SJSA1 (cell line): ENCODE measurements at regions not wholly inside any gene's neighbourhood (a gene's known extent, or its start where the extent isn't known, plus 50 kb on each side); places are given as distances from the start of the nearest gene placed in this dataset.

Experiments used
- DNase-seq, 2 experiments: peaks; one replicate each; pipeline ENCODE4 v3.0.0-alpha.2; 2015 to 2020; ENCODE audit warnings: low spot score in 2 of 2, low read depth in 1 of 2
- H3K27ac ChIP-seq: fragments of 250-450 bp; sonication (Bioruptor Pico); 2 replicates; pipeline ENCODE4 v1.5.1; 2020; ENCODE audit warnings: mild to moderate bottlenecking, moderate library complexity
- H3K27me3 ChIP-seq: fragments of 250-450 bp; sonication (Bioruptor Pico); replicated peaks from 2 replicates; pipeline ENCODE4 v1.5.1; 2020; ENCODE audit warnings: mild to moderate bottlenecking, moderate library complexity
- H3K36me3 ChIP-seq: fragments of 250-450 bp; sonication (Bioruptor Pico); 2 replicates; pipeline ENCODE4 v1.5.1; 2020; ENCODE audit warnings: mild to moderate bottlenecking
- H3K4me1 ChIP-seq: fragments of 250-450 bp; sonication (Bioruptor Pico); replicated peaks from 2 replicates; pipeline ENCODE4 v1.6.1; 2021; ENCODE audit warnings: mild to moderate bottlenecking
- H3K4me3 ChIP-seq: fragments of 250-450 bp; sonication (Bioruptor Pico); 2 replicates; pipeline ENCODE4 v1.5.1; 2020; ENCODE audit warnings: mild to moderate bottlenecking
- H3K9me3 ChIP-seq: fragments of 250-450 bp; sonication (Bioruptor Pico); replicated peaks from 2 replicates; pipeline ENCODE4 v1.5.1; 2020; ENCODE audit warnings: mild to moderate bottlenecking

DNA sequence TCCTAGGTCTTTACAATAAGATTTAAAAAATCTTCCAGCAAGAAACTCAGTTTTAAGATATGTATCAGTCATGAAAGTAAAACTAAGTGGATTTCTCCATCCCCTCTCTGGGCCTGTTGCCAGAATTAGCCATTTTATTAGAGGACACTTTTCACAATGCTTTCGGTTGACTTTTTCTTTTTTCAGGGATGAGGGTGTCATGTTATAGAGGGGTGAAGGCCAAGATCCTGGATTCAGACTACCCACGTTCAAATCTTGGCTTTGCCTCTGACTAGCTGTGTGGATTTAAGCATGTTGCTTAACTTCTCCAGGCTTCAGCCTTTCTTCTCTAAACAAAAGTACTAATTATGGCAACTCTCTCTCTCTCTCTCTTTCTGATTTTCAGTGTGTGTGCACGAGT is 111.7 kb upstream of the COX10 start:
- Histone ChIP-seq H3K4me3 (no peak overlapping the region), H3K27me3 (no peaks in the 10 kb centered on the region)
- no peak for DNase-seq

DNA sequence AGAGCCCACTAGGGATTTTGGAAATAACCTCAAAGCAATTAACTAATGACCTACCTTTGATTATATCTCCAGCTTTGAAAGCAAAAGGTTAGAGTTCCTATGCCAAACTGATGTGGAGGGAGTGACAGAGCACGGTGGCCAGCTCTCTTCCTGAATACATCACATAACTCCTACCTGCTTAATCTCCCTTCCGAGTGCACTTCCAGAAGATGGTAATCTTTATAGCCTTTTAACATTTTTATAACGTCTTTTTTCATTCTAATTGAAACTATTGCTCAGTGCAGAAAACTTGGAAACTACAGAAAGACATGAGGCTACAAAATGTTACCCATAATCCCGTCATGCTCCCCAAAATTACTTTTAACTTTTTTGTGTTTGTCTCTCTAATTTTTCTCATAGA is 110.5 kb upstream of the COX10 start:
- no peak for DNase-seq
- Histone ChIP-seq H3K4me1 (no peaks in the 10 kb centered on the region), H3K4me3 (no peak overlapping the region), H3K9me3 (no peaks in the 10 kb centered on the region), H3K27ac (no peak overlapping the region), H3K27me3 (no peaks in the 10 kb centered on the region), H3K36me3 (no peaks in the 10 kb centered on the region)

More for the DNA sequence above, 111.7 kb upstream of the COX10 start:
- H3K27ac ChIP-seq, result no peak overlapping the region
- H3K9me3 ChIP-seq, result no peaks in the 10 kb centered on the region
- H3K4me1 ChIP-seq, result no peaks in the 10 kb centered on the region
- no peaks in the 10 kb centered on the region for H3K36me3 ChIP-seq

DNA sequence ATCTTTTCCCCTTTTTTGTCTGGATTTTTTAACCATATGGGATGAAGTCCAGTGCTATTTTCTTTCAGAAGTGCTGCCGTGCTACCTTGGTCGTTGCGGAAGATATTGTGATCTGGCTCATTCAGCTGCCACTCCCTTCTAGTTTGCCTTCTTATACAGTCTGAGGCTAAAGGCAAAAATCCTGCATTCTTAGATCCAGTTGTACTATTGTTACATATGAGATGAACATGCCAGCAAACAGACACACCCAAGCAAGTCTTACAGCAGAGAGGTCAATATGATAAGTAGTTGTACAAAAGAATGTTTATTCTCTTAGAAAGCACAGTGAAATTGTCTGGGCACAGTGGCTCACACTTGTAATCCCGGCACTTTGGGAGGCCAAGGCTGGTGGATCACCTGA is 108.0 kb upstream of the COX10 start:
- Histone ChIP-seq H3K27me3 (no peaks in the 10 kb centered on the region), H3K4me1 (no peaks in the 10 kb centered on the region), H3K4me3 (no peak overlapping the region), H3K36me3 (no peaks in the 10 kb centered on the region), H3K9me3 (no peaks in the 10 kb centered on the region), H3K27ac (no peak overlapping the region)
- DNase-seq, result no peak

DNA sequence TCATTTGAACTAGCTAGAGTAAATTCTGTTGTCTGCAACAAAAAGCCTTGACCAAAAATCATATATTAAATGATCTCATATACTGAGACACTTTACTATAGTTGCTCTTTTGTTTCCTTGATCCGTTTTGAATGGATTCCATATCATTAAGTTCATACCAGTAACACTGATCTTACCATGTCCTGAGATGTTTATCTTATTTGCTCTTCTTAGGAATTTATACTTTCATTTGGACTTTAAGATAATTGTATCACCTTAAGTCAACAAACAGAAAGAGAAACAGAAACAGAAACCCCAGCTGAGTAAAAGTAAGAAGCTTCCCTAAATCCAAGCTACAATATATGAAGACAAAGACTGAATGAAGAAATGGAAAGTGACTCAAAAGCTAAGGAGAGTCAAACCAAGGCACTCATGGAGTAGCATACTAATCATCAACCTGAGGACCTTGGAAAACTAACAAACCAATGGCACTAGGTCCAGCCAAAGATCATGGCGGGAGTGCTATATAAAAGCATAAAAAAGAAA is 106.5 kb upstream of the COX10 start:
- Histone ChIP-seq H3K4me1 (no peaks in the 10 kb centered on the region), H3K27me3 (no peaks in the 10 kb centered on the region), H3K9me3 (no peaks in the 10 kb centered on the region), H3K4me3 (no peak overlapping the region), H3K27ac (no peak overlapping the region), H3K36me3 (no peaks in the 10 kb centered on the region)
- DNase-seq, result no peak

DNA sequence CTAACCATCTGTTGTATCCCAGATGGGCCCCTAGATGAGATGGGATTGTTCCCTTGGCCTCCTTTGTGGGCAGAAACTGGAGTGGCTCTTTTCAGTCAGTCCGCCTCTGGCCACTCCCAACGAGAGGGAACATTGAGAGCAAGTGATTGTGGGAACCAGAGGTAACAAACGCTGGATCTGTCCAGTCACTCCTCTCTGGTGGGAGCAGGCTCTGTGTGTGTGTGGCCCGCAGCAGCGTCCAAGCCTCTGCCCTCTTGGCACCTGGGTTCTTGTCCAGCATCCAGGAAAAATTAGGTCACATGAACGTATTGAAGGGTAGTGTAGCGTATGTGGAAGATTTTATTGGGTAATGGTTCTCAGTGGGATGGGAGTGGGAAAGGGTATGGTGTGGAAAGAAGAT is 101.9 kb upstream of the COX10 start:
- H3K4me1 ChIP-seq, result no peaks in the 10 kb centered on the region
- no peaks in the 10 kb centered on the region for H3K36me3 ChIP-seq
- H3K27ac ChIP-seq, result no peak overlapping the region
- no peak overlapping the region for H3K4me3 ChIP-seq
- no peak for DNase-seq
- no peaks in the 10 kb centered on the region for H3K27me3 ChIP-seq
- H3K9me3 ChIP-seq, result no peaks in the 10 kb centered on the region

DNA sequence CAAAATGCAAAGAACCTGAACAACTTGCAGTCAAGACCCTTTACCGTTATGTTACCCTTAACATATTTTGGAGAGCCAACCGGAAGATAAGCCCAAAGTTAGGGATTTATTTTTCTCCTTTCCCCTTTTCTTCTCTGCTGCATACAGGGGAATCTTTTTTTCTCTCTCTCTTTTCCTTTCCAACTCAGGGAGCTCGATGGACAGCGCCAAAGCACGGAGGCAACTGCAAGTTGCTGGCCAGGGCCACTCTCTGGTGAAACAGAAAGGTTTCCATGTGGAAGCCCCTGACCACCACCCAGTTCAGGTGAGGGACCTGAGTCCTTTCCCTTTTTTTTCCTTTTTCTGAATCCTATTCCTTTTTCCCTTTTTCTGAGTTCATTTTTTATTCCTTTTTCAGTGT is 98.8 kb upstream of the COX10 start:
- Histone ChIP-seq H3K27ac (no peak overlapping the region), H3K9me3 (no peaks in the 10 kb centered on the region), H3K27me3 (no peaks in the 10 kb centered on the region), H3K4me3 (no peak overlapping the region), H3K36me3 (no peaks in the 10 kb centered on the region), H3K4me1 (no peaks in the 10 kb centered on the region)
- DNase-seq, result no peak

DNA sequence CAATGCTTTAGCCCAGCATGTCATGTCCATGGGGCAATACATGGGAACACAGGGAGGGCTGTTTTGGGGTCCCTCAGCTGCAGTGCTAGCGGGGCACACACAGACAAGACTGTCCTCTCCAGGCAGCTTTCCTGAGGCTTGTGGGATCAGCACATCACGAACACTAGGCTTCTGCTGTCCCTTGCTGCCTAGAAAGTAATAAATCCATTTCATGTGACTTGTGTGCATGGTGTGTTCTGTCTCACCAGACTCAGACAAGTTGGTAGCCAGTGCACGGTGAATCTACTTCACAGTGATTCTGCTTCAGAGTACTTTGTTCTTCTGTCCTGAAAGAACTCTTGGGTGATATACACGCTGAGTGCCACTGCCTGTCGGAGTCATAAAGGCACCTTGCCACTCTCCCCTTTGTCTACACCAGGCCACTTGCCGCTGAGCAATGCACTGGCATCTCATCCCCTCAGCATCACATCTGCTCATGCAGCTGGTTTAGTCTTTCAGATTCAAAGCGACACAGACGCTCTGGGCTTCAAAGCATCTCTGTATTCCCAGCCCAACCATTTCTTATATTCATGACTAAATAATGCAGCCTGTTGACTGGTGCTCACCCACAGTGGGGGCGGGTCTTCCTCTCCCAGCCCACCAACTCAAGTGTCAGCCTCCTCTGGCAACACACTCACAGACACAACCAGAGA is 95.2 kb upstream of the COX10 start:
- Histone ChIP-seq H3K4me1 (no peaks in the 10 kb centered on the region), H3K27ac (no peak overlapping the region), H3K36me3 (no peaks in the 10 kb centered on the region), H3K4me3 (no peak overlapping the region), H3K27me3 (no peaks in the 10 kb centered on the region), H3K9me3 (no peaks in the 10 kb centered on the region)
- DNase-seq, result no peak

DNA sequence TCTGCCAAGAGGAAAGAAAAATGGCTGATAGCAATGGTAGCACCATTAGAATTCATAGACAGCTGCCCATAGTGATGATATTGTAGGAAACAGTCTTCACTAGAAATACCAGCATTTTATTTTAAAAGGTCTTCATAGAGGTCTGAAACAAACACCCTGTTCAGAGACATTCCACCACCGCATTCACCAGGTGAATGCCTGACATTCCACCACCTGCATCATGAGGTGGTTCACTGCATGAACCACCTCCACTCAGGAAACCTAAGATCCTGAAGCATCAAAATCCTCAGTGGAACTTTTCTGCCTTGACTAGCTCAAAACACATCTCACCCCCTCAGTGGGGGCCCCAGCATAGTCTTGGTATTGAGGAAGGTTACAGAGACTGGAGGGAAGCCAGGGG is 91.5 kb upstream of the COX10 start:
- Histone ChIP-seq H3K36me3 (no peaks in the 10 kb centered on the region), H3K9me3 (no peaks in the 10 kb centered on the region)
- DNase-seq, result no peak

DNA sequence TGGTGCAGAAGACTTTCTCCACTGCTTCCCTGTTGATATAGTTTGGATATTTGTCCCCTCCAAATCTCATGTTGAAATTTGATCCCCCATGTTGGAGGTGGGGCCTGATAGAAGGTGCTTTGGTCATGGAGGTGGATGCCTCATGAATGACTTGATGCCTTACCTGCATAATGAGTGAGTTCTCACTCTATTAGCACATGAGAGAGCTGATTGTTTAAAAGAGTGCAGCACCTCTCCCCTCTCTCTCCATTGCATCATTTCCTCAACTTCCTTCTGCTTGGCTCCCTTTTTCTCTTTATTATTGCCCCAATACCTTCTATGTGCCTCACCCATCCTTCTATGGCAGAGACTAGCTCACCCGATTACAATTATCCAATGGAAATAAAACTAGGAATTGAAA is 90.8 kb upstream of the COX10 start:
- no peaks in the 10 kb centered on the region for H3K36me3 ChIP-seq
- no peaks in the 10 kb centered on the region for H3K27me3 ChIP-seq
- H3K9me3 ChIP-seq, result no peaks in the 10 kb centered on the region
- H3K4me1 ChIP-seq, result no peaks in the 10 kb centered on the region
- no peak for DNase-seq
- H3K4me3 ChIP-seq, result no peak overlapping the region
- no peak overlapping the region for H3K27ac ChIP-seq

More for the DNA sequence above, 91.5 kb upstream of the COX10 start:
- H3K27ac ChIP-seq, result no peak overlapping the region
- no peak overlapping the region for H3K4me3 ChIP-seq
- no peaks in the 10 kb centered on the region for H3K27me3 ChIP-seq
- H3K4me1 ChIP-seq, result no peaks in the 10 kb centered on the region

DNA sequence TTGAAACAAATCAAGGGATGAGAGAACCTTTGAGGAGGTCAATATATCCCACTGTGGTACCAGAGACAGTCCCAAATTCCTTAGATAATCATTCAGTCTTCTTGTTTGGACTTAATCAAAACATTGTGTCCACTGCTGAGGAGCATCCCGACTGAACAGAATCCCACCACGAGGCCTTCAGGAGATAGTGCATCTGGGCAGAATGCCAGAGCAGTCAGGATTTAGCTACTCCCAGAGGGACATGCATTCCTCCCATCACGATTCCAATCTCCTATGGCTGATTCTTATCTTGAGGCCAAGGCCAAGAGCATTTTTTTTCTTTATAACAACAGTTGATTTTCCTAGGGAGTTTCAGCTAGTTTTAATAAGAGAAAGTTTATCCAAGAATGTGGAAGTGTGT is 87.4 kb upstream of the COX10 start:
- no peak for DNase-seq
- Histone ChIP-seq H3K27ac (no peak overlapping the region), H3K9me3 (no peaks in the 10 kb centered on the region), H3K36me3 (no peaks in the 10 kb centered on the region), H3K27me3 (no peaks in the 10 kb centered on the region), H3K4me3 (no peak overlapping the region), H3K4me1 (no peaks in the 10 kb centered on the region)

DNA sequence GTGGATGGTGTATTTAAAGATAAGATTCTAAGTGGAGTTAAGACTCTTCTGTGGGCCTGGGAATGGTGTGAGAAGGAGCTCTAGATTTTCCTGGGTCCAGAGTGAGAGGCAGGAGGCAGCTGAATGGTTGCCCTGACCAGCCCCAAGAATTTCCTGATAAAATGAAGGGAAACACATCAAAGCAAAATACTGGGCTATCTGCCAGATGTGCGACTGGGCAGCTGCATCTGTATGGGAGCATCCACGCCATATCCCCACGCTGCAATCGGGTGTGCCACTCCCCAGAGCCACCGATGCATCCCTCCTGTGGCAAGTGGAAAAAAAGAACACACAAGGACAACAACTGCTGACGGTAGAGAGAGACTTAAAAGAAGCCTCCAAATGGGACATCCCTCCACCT is 84.3 kb upstream of the COX10 start:
- no peaks in the 10 kb centered on the region for H3K36me3 ChIP-seq
- no peaks in the 10 kb centered on the region for H3K9me3 ChIP-seq
- no peak for DNase-seq
- no peaks in the 10 kb centered on the region for H3K27me3 ChIP-seq
- no peak overlapping the region for H3K4me3 ChIP-seq
- no peak overlapping the region for H3K27ac ChIP-seq
- no peaks in the 10 kb centered on the region for H3K4me1 ChIP-seq

DNA sequence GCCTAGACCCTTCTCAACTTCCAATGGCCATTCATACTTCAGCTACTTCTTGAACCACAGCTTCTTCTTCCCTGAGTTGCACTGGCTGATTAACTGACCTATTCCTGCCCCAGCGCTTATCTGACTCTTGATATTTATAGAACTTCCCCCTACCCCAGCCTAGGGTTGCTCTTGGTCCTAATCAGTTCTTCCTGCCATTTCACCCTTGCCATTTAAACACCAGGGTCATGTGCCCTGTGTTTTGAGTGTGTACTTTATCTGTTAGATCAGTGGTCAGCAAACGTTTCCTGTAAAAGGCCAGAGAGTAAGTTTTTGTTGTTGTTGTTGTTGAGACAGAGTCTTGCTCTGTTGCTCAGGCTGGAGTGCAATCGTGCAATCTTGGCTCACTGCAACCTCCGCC is 82.4 kb upstream of the COX10 start:
- Histone ChIP-seq H3K27ac (no peak overlapping the region), H3K4me1 (no peaks in the 10 kb centered on the region), H3K9me3 (no peaks in the 10 kb centered on the region), H3K27me3 (no peaks in the 10 kb centered on the region), H3K36me3 (no peaks in the 10 kb centered on the region), H3K4me3 (no peak overlapping the region)
- no peak for DNase-seq

DNA sequence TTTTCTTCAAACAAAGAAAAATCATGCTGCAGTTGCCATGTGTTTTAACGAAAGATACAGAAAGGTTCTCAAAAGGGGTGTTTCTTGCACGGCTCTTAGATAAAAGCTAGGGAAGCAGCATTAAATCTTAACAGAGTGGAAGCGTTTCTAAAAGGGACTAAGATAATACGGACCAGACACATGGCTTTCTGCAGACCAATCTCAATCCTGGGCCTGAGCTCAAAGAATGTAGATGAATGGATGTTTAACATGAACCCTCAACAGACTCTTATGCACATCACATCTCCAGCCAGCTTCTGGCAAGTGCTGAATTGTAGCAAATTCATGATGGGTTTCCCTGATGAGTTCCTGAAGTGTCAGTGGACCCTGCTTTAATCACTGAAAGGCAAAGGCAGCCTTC is 80.2 kb upstream of the COX10 start:
- no peaks in the 10 kb centered on the region for H3K9me3 ChIP-seq
- H3K27me3 ChIP-seq, result no peaks in the 10 kb centered on the region
- no peak overlapping the region for H3K27ac ChIP-seq
- DNase-seq, result no peak
- no peaks in the 10 kb centered on the region for H3K36me3 ChIP-seq
- H3K4me3 ChIP-seq, result no peak overlapping the region
- H3K4me1 ChIP-seq, result no peaks in the 10 kb centered on the region

DNA sequence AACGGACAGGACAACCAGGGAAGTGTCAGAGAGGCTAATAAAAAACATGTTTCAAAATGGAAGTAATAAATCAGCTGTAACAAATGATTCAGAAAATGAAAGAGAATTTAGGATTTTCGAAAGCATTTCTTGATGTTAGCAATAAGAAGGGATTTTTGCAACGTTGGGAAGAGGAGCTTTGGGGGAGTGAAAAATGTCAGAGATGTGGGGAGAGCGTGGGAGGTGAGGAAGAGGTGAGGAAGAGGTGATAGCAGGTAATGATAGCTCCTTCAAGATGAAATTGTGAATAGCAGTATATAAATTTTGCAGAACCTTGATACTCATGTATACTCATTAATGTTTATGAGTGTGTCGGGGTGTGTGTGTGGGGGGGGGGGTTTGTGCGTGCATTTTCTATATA is 76.2 kb upstream of the COX10 start:
- H3K9me3 ChIP-seq, result no peaks in the 10 kb centered on the region
- H3K4me1 ChIP-seq, result no peaks in the 10 kb centered on the region
- H3K27me3 ChIP-seq, result no peaks in the 10 kb centered on the region
- H3K27ac ChIP-seq, result no peak overlapping the region
- no peaks in the 10 kb centered on the region for H3K36me3 ChIP-seq
- no peak for DNase-seq
- no peak overlapping the region for H3K4me3 ChIP-seq

DNA sequence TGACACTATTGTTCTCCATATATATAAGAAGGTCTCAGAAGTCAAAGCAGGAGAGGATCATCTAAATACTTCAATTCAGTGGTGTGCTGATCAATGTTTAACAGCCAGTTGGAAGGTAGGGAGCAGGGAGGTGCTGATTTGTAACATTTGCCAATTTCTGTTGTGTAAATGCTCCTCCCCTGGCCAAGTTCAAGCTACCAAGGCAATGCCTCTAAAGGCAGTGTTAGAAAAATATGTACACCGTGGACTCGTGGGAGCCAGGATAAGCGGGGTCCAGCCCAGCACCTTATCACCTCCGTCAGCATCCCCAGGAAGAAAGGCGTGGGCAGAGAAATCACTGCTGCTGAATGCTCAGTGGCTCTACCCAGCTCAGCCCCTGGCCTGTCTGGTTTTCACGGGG is 75.3 kb upstream of the COX10 start:
- no peak for DNase-seq
- H3K4me3 ChIP-seq, result no peak overlapping the region
- H3K27ac ChIP-seq, result no peak overlapping the region
- no peaks in the 10 kb centered on the region for H3K36me3 ChIP-seq
- no peaks in the 10 kb centered on the region for H3K27me3 ChIP-seq
- no peaks in the 10 kb centered on the region for H3K9me3 ChIP-seq
- H3K4me1 ChIP-seq, result no peaks in the 10 kb centered on the region
